ENCODE measurements at regions not wholly inside any gene's neighbourhood (a gene's known extent, or its start where the extent isn't known, plus 50 kb on each side); places are given as distances from the start of the nearest gene placed in this dataset.

DNA sequence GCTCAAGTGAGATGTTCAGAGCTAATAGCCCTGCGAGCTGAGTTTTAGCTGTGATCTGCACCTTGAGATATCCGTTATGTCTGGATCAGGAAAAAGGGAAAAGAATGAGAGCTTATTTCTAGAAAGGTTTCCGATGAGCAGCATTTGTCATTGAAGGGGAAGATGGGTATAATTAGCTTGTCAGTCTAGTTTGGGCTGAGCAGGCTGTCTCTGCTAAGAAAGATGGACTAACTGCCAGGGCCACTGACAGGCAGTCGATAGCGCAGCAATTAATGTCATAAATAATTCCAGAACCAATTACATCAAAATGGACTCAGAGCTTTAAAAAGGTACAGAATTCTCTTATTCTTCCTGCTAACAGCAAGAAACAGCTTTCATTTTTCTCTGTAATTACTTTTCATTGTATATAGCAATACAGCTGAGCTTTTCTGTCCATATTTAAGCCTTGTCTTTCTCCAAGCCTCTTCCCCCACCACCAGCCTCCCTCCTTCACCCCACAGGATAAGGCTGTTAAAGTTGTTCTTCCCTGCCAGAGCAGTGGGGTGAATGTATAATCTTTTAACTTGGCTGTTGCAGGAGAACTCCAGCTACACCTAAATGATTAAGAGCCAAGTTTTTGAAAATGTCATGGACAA, 1006.5 kb downstream of the KCNMA1 start:
- Histone ChIP-seq H3K9ac (ENCODE audit: insufficient read depth in 1 of 2, low read depth in 2 of 2, low read length in 2 of 2) (no peak overlapping the region), H3K27me3 (ENCODE audit: control insufficient read depth in 2 of 2, insufficient read depth in 2 of 2, low read length in 2 of 2) (no peaks in the 10 kb centered on the region), H3K36me3 (ENCODE audit: control insufficient read depth, insufficient read depth, low read length) (no peaks in the 10 kb centered on the region), H3K9me1 (ENCODE audit: control insufficient read depth, insufficient read depth, low read length) (no peaks in the 10 kb centered on the region), H4K20me1 (replicated peaks; ENCODE audit: control insufficient read depth, insufficient read depth, low read length) (no peaks in the 10 kb centered on the region), H3K4me1 (replicated peaks in 1 of 2; ENCODE audit: control insufficient read depth in 2 of 2, insufficient read depth in 2 of 2, low read length in 2 of 2) (no peaks in the 10 kb centered on the region), H3K79me2 (ENCODE audit: control insufficient read depth, insufficient read depth, low read length) (no peaks in the 10 kb centered on the region), H3K27ac (ENCODE audit: extremely low read depth, low read depth, low read length) (no peak overlapping the region), H3K9me3 (replicated peaks; ENCODE audit: control insufficient read depth, insufficient read depth, low read depth, low read length) (no peaks in the 10 kb centered on the region), H3K4me3 (no peak overlapping the region), H2AFZ (ENCODE audit: low read depth, low read length) (no peak overlapping the region), H3K4me2 (ENCODE audit: insufficient read depth, low read length) (no peak overlapping the region)
- FAIRE-seq (no peak), ATAC-seq (no peak), DNase-seq (ENCODE audit: extremely low read depth in 1 of 4, low spot score in 3 of 4) (no peak)
- ChIA-PET POLR2A (no interaction called here), CTCF (ENCODE audit: low intra/inter-chr PET ratio) (no interaction called here)
- intact Hi-C loops (cut with micrococcal nuclease) = no loop called here
- WGBS (ENCODE audit: insufficient coverage, low coverage, missing lambda C conversion rate) = 6% methylated on average over 5 of the region's 5 CpGs
- BruUV-seq (replicated peaks) = no TSS peak
- in situ Hi-C loops (cut with MboI) = no loop called here
- TF ChIP-seq POLR2B (IDR thresholded peaks at IDR 0.05; ENCODE audit: low read depth, partially characterized antibody) (no peak), MEF2A (IDR thresholded peaks at IDR 0.05; ENCODE audit: control insufficient read depth, low read depth, low read length) (no peak), ZFP36 (IDR thresholded peaks at IDR 0.05; ENCODE audit: low read depth, low read length, partially characterized antibody) (no peak), EGR1 (conservative IDR thresholded peaks at IDR 0.05) (no peak), ZNF785 (CRISPR knock-in tag; IDR thresholded peaks at IDR 0.05) (no peak), NR1H2 (CRISPR knock-in tag; IDR thresholded peaks at IDR 0.05) (no peak), THRAP3 (IDR thresholded peaks at IDR 0.05; ENCODE audit: borderline replicate concordance) (no peak), ETV5 (CRISPR knock-in tag; IDR thresholded peaks at IDR 0.05; ENCODE audit: low read depth) (no peak), SP1 (CRISPR knock-in tag; IDR thresholded peaks at IDR 0.05) (no peak), PKNOX1 (IDR thresholded peaks at IDR 0.05) (no peak), NFATC3 (IDR thresholded peaks at IDR 0.05) (no peak), ZNF121 (CRISPR knock-in tag; conservative IDR thresholded peaks at IDR 0.05) (no peak), PCBP2 (IDR thresholded peaks at IDR 0.05; ENCODE audit: low read depth, low read length, poor library complexity, severe bottlenecking) (no peak), ZC3H4 (CRISPR knock-in tag; IDR thresholded peaks at IDR 0.05; ENCODE audit: borderline replicate concordance) (no peak), ZMIZ1 (IDR thresholded peaks at IDR 0.05; ENCODE audit: low read depth in 2 of 2, low read length in 2 of 2) (no peak)
- TF ChIP-seq, protein P1, sequence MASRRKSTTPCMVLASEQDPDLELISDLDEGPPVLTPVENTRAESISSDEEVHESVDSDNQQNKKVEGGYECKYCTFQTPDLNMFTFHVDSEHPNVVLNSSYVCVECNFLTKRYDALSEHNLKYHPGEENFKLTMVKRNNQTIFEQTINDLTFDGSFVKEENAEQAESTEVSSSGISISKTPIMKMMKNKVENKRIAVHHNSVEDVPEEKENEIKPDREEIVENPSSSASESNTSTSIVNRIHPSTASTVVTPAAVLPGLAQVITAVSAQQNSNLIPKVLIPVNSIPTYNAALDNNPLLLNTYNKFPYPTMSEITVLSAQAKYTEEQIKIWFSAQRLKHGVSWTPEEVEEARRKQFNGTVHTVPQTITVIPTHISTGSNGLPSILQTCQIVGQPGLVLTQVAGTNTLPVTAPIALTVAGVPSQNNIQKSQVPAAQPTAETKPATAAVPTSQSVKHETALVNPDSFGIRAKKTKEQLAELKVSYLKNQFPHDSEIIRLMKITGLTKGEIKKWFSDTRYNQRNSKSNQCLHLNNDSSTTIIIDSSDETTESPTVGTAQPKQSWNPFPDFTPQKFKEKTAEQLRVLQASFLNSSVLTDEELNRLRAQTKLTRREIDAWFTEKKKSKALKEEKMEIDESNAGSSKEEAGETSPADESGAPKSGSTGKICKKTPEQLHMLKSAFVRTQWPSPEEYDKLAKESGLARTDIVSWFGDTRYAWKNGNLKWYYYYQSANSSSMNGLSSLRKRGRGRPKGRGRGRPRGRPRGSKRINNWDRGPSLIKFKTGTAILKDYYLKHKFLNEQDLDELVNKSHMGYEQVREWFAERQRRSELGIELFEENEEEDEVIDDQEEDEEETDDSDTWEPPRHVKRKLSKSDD (conservative IDR thresholded peaks at IDR 0.05; ENCODE audit: low read length) = no peak

Data from K562 (cell line).